ENCODE measurements at regions not wholly inside any gene's neighbourhood (a gene's known extent, or its start where the extent isn't known, plus 50 kb on each side); places are given as distances from the start of the nearest gene placed in this dataset.

- Mint-ChIP-seq H3K36me3 (peaks cover 8% of the 10 kb centered on the region), H3K4me3 (no peak overlapping the region), H3K27ac (no peak overlapping the region), H3K27me3 (ENCODE audit: low read depth in 2 of 2) (no peaks in the 10 kb centered on the region), H3K9me3 (peaks cover 11 to 26% of the 10 kb centered on the region in 2 donors), H3K4me1 (no peaks in the 10 kb centered on the region)
- DNase-seq (no peak), ATAC-seq (no peak)
- Histone ChIP-seq H3K27me3 (ENCODE audit: control insufficient read depth, insufficient read depth, low read length) (no peaks in the 10 kb centered on the region), H3K36me3 (ENCODE audit: control insufficient read depth, insufficient read depth, low read length) (no peaks in the 10 kb centered on the region), H3K4me3 (ENCODE audit: low read length) (no peak overlapping the region), H3K27ac (ENCODE audit: low read length) (no peak overlapping the region), H3K9me3 (ENCODE audit: control insufficient read depth, insufficient read depth, low read length) (peaks cover 13% of the 10 kb centered on the region), H3K4me1 (ENCODE audit: control insufficient read depth, insufficient read depth, low read length) (no peaks in the 10 kb centered on the region)
- 87% methylated on average over 23 of the region's 23 CpGs for WGBS (ENCODE audit: insufficient coverage)
- no peak for TF ChIP-seq CTCF (IDR thresholded peaks at IDR 0.05)
- intact Hi-C loops (cut with micrococcal nuclease) = no loop called here
Measured at GRCh38 chr11:25755918-25756584, 575.9 kb upstream of the ANO3 start.

GRCh38 chr11:25758145-25758661 lies 573.7 kb upstream of the ANO3 start:
- no peak overlapping the region for H3K27ac ChIP-seq (ENCODE audit: low read length)
- no peak overlapping the region for H3K4me3 Mint-ChIP-seq
- peaks cover 13% of the 10 kb centered on the region for H3K9me3 ChIP-seq (ENCODE audit: control insufficient read depth, insufficient read depth, low read length)
- intact Hi-C loops (cut with micrococcal nuclease) = no loop called here
- no peaks in the 10 kb centered on the region for H3K36me3 ChIP-seq (ENCODE audit: control insufficient read depth, insufficient read depth, low read length)
- ATAC-seq = no peak
- peaks cover 15 to 21% of the 10 kb centered on the region in 2 donors for H3K9me3 Mint-ChIP-seq
- 91% methylated on average over 6 of the region's 6 CpGs for WGBS (ENCODE audit: insufficient coverage)
- H3K4me1 Mint-ChIP-seq = no peaks in the 10 kb centered on the region
- no peaks in the 10 kb centered on the region for H3K4me1 ChIP-seq (ENCODE audit: control insufficient read depth, insufficient read depth, low read length)
- no peaks in the 10 kb centered on the region for H3K27me3 ChIP-seq (ENCODE audit: control insufficient read depth, insufficient read depth, low read length)
- no peak overlapping the region for H3K4me3 ChIP-seq (ENCODE audit: low read length)
- no peak for DNase-seq
- H3K36me3 Mint-ChIP-seq = no peaks in the 10 kb centered on the region
- TF ChIP-seq CTCF (IDR thresholded peaks at IDR 0.05) = no peak
- H3K27ac Mint-ChIP-seq = no peak overlapping the region
- H3K27me3 Mint-ChIP-seq (ENCODE audit: low read depth in 2 of 2) = no peaks in the 10 kb centered on the region

- Mint-ChIP-seq H3K4me1 (no peaks in the 10 kb centered on the region), H3K27ac (no peak overlapping the region)
- H3K4me3 ChIP-seq (ENCODE audit: low read length) = no peak overlapping the region
Measured at GRCh38 chr11:25766332-25767015, 565.5 kb upstream of the ANO3 start.

More at GRCh38 chr11:25766332-25767015, 565.5 kb upstream of the ANO3 start:
- Mint-ChIP-seq H3K4me3 (no peak overlapping the region), H3K27me3 (ENCODE audit: low read depth in 2 of 2) (no peaks in the 10 kb centered on the region), H3K36me3 (no peaks in the 10 kb centered on the region), H3K9me3 (peaks cover 7 to 12% of the 10 kb centered on the region in 2 donors)
- Histone ChIP-seq H3K27ac (ENCODE audit: low read length) (no peak overlapping the region), H3K36me3 (ENCODE audit: control insufficient read depth, insufficient read depth, low read length) (no peaks in the 10 kb centered on the region), H3K27me3 (ENCODE audit: control insufficient read depth, insufficient read depth, low read length) (no peaks in the 10 kb centered on the region), H3K9me3 (ENCODE audit: control insufficient read depth, insufficient read depth, low read length) (no peaks in the 10 kb centered on the region), H3K4me1 (ENCODE audit: control insufficient read depth, insufficient read depth, low read length) (no peaks in the 10 kb centered on the region)
- WGBS (ENCODE audit: insufficient coverage) = 40% methylated on average over 1 of the region's 4 CpGs
- intact Hi-C loops (cut with micrococcal nuclease) = no loop called here
- ATAC-seq (no peak), DNase-seq (no peak)
- TF ChIP-seq CTCF (IDR thresholded peaks at IDR 0.05) = no peak

Measured in natural killer cell (primary cell).